ENCODE measurements at regions not wholly inside any gene's neighbourhood (a gene's known extent, or its start where the extent isn't known, plus 50 kb on each side); places are given as distances from the start of the nearest gene placed in this dataset.

DNA sequence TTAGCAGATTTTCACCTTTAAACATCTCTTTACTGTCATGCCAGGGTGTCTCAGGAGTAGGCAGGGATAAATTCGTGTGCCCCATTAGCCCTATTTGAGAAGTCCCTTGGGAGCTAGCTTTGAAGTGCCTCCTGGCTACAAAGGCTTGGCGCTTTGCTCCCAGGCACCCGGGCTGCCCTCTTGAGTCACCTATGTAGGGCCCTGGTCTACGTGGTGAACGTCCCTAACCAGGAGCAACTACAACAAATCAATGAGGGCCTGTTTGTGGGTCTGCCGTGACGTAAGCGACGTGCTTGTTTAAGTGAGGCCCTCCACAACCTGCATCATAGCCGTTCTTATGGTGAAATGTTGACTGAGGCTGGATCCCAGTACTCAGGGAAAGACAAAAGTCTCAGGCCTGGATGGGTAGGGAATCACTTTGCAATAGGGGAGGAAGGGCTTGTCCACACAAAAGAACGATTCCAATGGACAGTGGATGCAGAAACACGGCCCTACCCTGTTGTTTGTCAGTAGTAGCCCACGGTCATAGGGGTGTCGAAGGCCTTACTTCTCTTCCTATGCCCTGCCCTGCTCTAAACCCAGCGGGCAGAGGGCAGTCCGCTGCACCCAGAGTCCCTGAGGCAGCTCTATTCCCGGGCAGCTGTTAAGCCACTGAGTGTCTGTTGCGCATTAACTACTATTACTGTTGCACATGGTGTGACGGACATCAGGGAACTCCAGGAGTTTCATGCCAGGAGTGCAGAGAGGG, 93.9 kb downstream of the INHBB start:
- Mint-ChIP-seq H3K4me1 (ENCODE audit: low read depth, unreplicated experiment) (peaks cover 9% of the 10 kb centered on the region), H3K9me3 (ENCODE audit: low read depth, unreplicated experiment) (no peaks in the 10 kb centered on the region), H3K4me3 (ENCODE audit: low read depth, unreplicated experiment) (no peak overlapping the region), H3K36me3 (ENCODE audit: insufficient read depth, unreplicated experiment) (peaks cover 8% of the 10 kb centered on the region), H3K27me3 (ENCODE audit: unreplicated experiment) (peaks cover 74% of the 10 kb centered on the region), H3K27ac (ENCODE audit: unreplicated experiment) (no peak overlapping the region)
- CTCF ChIA-PET: no interaction called here
- no peak for DNase-seq
- TF ChIP-seq, protein P1, sequence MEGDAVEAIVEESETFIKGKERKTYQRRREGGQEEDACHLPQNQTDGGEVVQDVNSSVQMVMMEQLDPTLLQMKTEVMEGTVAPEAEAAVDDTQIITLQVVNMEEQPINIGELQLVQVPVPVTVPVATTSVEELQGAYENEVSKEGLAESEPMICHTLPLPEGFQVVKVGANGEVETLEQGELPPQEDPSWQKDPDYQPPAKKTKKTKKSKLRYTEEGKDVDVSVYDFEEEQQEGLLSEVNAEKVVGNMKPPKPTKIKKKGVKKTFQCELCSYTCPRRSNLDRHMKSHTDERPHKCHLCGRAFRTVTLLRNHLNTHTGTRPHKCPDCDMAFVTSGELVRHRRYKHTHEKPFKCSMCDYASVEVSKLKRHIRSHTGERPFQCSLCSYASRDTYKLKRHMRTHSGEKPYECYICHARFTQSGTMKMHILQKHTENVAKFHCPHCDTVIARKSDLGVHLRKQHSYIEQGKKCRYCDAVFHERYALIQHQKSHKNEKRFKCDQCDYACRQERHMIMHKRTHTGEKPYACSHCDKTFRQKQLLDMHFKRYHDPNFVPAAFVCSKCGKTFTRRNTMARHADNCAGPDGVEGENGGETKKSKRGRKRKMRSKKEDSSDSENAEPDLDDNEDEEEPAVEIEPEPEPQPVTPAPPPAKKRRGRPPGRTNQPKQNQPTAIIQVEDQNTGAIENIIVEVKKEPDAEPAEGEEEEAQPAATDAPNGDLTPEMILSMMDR (IDR thresholded peaks at IDR 0.05; ENCODE audit: unreplicated experiment): no peak
- intact Hi-C loops (cut with micrococcal nuclease; ENCODE audit: unreplicated experiment): no loop called here
- no TSS peak for BruUV-seq (replicated peaks)

DNA sequence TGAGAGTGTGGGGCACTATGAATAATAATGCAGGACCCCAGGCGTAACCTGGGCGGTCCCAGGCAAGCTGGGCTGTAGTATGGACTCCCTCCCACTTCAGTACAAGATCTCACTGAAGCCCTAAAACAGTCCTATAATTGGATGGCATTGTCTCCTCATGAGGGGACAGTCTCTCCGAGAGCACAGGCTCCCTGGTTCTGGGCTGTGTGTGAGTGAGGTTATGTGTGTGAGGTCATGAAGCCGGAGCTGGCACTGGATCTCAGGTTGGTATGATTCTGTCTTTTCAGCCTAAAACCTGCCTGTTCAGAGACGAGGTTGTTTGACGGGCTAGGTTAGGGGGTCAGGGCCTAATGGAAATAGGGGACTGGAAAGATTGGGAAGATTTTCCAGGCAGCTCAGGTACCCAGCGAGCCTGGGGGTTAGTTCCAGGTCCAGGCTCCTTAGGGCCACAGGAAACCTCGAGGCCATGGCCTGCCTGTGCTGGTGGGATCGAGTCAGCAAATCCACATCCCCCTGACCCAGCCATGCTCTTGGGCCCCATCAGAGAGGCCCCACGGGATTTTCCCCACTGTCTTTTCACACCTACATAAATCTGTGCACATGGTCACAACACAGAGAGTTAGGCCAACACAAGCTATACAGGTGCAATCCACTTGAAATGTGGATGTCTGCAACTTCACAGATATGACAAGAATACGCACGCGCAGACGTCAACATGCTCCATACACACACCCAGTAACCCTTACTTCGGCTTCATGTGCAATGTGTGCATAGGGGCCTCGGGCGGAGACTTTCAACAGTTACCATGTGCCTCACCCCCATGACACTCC, 94.8 kb downstream of the INHBB start:
- no peaks in the 10 kb centered on the region for H3K9me3 Mint-ChIP-seq (ENCODE audit: low read depth, unreplicated experiment)
- no peak overlapping the region for H3K27ac Mint-ChIP-seq (ENCODE audit: unreplicated experiment)
- H3K36me3 Mint-ChIP-seq (ENCODE audit: insufficient read depth, unreplicated experiment): peaks cover 8% of the 10 kb centered on the region
- no TSS peak for BruUV-seq (replicated peaks)
- no peak for DNase-seq
- H3K27me3 Mint-ChIP-seq (ENCODE audit: unreplicated experiment): peaks cover 81% of the 10 kb centered on the region
- H3K4me3 Mint-ChIP-seq (ENCODE audit: low read depth, unreplicated experiment): no peak overlapping the region
- CTCF ChIA-PET: no interaction called here
- intact Hi-C loops (cut with micrococcal nuclease; ENCODE audit: unreplicated experiment): no loop called here
- TF ChIP-seq, protein P1 (IDR thresholded peaks at IDR 0.05; ENCODE audit: unreplicated experiment): no peak
- H3K4me1 Mint-ChIP-seq (ENCODE audit: low read depth, unreplicated experiment): peaks cover 9% of the 10 kb centered on the region

DNA sequence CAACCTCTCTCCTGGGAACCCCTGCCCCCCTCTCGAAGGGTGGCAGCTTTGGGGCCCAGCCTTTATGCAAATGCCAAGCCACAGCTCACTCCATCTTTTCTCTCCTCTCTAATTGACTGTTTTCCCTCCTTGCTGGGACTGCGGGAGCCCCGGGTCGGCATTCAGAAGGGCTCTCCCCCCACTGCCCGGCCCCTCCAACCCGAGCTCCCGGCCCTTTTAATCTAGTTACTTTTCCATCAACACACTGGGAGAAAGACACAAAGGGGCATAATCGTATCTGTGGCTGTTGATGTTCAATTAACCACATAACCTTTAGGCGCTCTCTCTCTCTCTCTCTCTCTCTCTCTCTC, 95.4 kb downstream of the INHBB start:
- BruUV-seq (replicated peaks): no TSS peak
- Mint-ChIP-seq H3K4me3 (ENCODE audit: low read depth, unreplicated experiment) (no peak overlapping the region), H3K27me3 (ENCODE audit: unreplicated experiment) (peaks cover 79% of the 10 kb centered on the region), H3K4me1 (ENCODE audit: low read depth, unreplicated experiment) (peaks cover 9% of the 10 kb centered on the region), H3K9me3 (ENCODE audit: low read depth, unreplicated experiment) (no peaks in the 10 kb centered on the region), H3K36me3 (ENCODE audit: insufficient read depth, unreplicated experiment) (peaks cover 8% of the 10 kb centered on the region), H3K27ac (ENCODE audit: unreplicated experiment) (no peak overlapping the region)
- CTCF ChIA-PET: no interaction called here
- intact Hi-C loops (cut with micrococcal nuclease; ENCODE audit: unreplicated experiment): no loop called here
- TF ChIP-seq, protein P1 (IDR thresholded peaks at IDR 0.05; ENCODE audit: unreplicated experiment): no peak
- no peak for DNase-seq

DNA sequence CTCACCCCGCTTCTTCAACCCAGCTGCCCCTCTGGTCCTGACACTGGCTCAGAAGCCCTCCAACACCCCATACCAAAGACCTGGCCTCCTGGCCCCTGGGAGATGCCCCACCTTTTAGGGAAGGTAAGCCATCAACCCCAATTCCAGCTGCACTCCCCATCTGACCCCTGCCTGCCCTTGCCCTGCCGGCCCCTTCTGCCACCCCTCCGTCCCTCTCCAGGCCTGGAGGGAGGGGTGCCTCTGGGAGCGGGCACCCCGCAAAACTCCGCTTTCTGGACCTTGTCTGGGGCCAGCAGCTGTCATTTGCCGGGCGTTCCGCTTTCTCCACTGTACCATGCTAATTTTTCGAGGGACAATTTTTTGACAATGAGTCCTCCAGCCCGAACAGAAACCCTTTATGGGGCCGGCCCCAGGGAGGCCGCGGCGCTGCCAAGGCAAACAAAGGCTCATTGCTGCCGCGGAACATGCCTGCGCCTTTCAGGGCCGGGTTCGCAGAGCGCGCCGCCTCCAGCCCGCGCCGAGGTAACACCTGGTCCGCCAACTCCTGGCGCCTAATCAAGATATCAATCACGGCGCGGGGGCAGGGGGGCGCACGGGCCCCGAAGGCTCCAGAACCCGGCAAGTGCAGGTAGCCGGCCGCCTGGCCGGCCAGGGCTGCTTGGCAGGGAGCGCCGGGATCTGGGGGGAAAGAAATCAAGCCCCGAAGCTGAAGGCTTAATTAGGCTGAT, 96.0 kb downstream of the INHBB start:
- TF ChIP-seq, protein P1 (IDR thresholded peaks at IDR 0.05; ENCODE audit: unreplicated experiment): no peak
- Mint-ChIP-seq H3K36me3 (ENCODE audit: insufficient read depth, unreplicated experiment) (peaks cover 8% of the 10 kb centered on the region), H3K4me3 (ENCODE audit: low read depth, unreplicated experiment) (peak overlapping the region; percentile 69), H3K27me3 (ENCODE audit: unreplicated experiment) (peaks cover 79% of the 10 kb centered on the region), H3K9me3 (ENCODE audit: low read depth, unreplicated experiment) (no peaks in the 10 kb centered on the region), H3K27ac (ENCODE audit: unreplicated experiment) (no peak overlapping the region), H3K4me1 (ENCODE audit: low read depth, unreplicated experiment) (peaks cover 9% of the 10 kb centered on the region)
- CTCF ChIA-PET: interaction anchor here (0.6 kb wide), 1 partner anchor 643 kb away, joined by 5 read pairs; no protein-coding TSS in a partner anchor
- BruUV-seq (replicated peaks): no TSS peak
- peak; percentile 65 for DNase-seq
- intact Hi-C loops (cut with micrococcal nuclease; ENCODE audit: unreplicated experiment): no loop called here

Data from Calu3 (cell line).